ENCODE measurements at regions not wholly inside any gene's neighbourhood (a gene's known extent, or its start where the extent isn't known, plus 50 kb on each side); places are given as distances from the start of the nearest gene placed in this dataset.

DNA sequence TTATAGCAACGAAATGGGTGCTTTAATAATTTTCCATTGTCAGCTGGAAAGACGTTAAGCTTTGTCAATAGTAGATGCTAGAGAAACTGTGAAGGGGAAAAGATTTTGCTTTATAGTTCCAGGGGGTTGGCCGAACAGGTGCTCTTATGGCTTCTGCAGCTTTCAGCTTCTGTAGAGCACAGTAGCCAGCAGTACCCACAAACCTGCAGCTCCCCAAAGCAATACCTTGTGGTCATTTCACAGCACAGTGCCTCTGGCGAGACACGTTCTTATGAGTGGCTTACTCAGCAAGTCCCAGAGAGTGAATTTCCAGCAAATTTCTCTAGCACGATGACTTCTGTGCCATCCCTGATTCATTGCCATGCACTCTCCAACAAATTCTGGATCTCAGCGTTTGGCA is 416.3 kb upstream of the ATP2B1 start:
- TF ChIP-seq, protein P1, sequence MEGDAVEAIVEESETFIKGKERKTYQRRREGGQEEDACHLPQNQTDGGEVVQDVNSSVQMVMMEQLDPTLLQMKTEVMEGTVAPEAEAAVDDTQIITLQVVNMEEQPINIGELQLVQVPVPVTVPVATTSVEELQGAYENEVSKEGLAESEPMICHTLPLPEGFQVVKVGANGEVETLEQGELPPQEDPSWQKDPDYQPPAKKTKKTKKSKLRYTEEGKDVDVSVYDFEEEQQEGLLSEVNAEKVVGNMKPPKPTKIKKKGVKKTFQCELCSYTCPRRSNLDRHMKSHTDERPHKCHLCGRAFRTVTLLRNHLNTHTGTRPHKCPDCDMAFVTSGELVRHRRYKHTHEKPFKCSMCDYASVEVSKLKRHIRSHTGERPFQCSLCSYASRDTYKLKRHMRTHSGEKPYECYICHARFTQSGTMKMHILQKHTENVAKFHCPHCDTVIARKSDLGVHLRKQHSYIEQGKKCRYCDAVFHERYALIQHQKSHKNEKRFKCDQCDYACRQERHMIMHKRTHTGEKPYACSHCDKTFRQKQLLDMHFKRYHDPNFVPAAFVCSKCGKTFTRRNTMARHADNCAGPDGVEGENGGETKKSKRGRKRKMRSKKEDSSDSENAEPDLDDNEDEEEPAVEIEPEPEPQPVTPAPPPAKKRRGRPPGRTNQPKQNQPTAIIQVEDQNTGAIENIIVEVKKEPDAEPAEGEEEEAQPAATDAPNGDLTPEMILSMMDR (IDR thresholded peaks at IDR 0.05; ENCODE audit: insufficient read depth, low read depth, low read length): no peak
- H3K4me3 ChIP-seq (ENCODE audit: low read depth, low read length): no peak overlapping the region
- no peak for DNase-seq (ENCODE audit: low read depth)

DNA sequence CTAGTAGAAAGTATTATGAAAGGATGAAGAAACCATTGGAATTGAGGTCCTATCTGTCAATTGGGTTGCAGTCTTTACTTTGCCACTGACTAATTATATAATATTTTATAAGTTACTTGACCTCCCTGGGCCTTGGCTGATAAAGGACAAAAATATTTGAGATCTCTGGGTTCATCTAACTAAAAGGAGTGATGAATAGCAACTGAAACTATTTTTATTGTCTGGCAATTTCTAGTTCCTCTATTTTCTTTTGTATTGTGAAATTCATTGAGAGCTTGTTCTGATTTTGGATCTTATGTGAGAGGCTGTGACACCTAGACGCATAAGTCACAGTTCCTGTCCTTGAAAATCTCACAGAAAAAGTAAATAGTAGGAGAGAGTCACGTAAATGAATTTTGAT is 415.7 kb upstream of the ATP2B1 start:
- DNase-seq (ENCODE audit: low read depth): no peak
- H3K4me3 ChIP-seq (ENCODE audit: low read depth, low read length): no peak overlapping the region
- TF ChIP-seq, protein P1 (IDR thresholded peaks at IDR 0.05; ENCODE audit: insufficient read depth, low read depth, low read length): no peak

DNA sequence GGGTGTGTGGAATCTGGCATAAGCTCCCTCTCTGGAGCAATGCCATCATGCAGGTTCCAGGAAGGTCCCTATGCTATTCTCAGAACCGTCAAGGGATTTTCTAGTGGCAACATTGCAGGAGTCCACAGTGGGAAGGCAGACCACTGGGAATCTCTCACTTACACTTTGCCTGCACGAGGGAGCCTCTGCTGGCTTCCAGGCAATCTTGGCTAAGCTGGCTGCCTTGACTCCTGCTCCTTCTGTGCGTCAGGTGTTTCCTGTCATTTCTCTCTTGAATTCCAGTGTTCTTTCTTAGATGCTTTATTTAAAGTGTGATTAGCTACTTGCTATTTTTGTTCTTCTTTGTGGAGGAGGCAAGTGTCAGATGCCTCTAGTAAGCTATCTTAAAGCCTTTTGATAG is 414.0 kb upstream of the ATP2B1 start:
- TF ChIP-seq, protein P1 (IDR thresholded peaks at IDR 0.05; ENCODE audit: insufficient read depth, low read depth, low read length): no peak
- H3K4me3 ChIP-seq (ENCODE audit: low read depth, low read length): no peak overlapping the region
- DNase-seq (ENCODE audit: low read depth): no peak

DNA sequence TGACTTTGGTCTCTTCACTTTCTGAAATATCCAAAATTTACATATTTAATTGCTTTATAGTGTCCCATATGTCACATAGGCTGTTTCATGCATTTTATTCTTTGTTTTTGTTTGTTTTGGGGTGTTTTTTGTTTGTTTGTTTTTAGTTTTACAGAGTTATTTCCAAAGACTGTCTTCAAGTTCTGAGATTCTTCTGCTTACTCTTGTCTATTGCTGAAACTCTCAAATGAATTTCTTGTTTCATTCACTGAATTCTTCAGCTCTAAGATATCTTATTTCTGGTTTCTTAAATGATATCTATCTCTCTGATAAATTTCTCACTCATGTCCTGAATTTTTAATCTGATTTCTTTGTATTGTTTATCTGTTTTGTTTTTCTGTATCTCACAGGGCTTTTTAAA is 412.0 kb upstream of the ATP2B1 start:
- no peak for DNase-seq (ENCODE audit: low read depth)
- no peak overlapping the region for H3K4me3 ChIP-seq (ENCODE audit: low read depth, low read length)
- TF ChIP-seq, protein P1 (IDR thresholded peaks at IDR 0.05; ENCODE audit: insufficient read depth, low read depth, low read length): no peak

DNA sequence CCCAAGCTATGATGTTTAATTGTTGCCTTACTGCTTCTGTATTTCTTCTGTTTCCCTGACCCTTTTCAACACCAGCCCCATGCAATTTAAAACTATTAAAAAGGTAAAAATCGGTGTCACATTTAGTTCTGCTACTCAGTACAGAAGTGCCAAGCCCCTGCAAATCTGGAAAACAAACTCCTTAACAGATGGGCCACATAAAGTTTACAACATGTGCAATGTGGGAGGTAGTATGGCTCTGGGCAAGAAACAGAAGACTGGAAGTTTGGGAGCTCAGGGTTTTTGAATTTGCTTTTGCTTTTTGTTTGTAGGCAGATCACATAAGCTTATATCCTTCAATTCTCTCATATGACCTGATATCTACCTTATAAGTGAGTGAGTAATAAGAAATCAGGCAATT is 404.0 kb upstream of the ATP2B1 start:
- TF ChIP-seq, protein P1 (IDR thresholded peaks at IDR 0.05; ENCODE audit: insufficient read depth, low read depth, low read length): no peak
- DNase-seq (ENCODE audit: low read depth): no peak
- H3K4me3 ChIP-seq (ENCODE audit: low read depth, low read length): no peak overlapping the region

DNA sequence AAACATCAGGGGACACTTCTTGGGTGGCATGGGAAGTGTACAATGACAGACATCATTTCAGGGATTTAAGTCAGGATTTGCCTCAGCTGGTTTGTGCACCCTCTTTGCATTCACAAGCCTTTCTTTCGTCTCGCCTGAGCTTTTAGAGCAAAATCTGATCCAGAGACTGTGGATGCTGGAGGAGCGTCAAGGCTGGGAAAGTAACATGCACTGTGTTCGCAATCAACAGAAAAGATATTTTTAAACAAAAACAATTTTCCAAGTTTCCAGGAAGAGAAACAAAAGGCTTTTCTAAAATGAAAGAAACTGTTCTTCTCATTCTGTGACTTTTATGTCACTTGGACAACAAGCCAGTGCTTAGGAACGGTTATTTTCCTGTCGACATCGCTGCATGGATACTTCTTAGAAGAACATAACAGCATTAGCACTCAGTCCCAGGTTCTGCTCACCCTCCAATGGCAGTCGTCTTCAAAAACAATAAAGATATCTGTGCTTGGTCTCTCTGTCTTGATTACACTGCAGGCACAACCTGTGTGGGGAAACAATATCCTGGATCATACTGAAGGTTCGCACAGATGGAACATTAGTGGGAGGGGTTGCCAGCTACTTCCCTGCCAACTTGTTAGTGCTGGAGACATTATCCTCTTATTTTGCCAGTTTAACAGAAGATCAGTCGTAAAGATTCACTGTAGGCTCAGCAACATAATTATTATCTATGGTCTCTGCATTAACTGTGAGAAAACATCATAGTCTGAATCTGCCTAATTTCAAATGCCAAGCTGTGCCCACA is 403.3 kb upstream of the ATP2B1 start:
- DNase-seq (ENCODE audit: low read depth): peak; percentile 16
- TF ChIP-seq, protein P1 (IDR thresholded peaks at IDR 0.05; ENCODE audit: insufficient read depth, low read depth, low read length): no peak
- no peak overlapping the region for H3K4me3 ChIP-seq (ENCODE audit: low read depth, low read length)

DNA sequence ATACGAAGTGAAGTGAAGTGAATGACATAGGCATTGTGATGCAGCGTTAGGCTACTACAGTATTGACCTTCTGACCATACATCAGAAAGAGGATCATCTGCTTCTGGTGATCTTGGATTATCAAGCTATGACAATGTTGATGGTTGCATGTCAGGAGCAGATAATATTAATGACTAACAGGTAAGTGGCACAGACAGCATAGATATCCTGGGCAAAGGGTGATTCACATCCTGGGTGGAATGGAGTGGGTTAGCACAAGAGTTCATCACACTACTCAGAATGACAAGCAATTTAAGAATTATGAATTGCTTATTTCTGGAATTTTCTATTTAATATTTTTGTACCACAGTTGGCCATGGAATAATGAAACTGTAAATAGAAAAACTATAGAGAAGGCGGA is 397.9 kb upstream of the ATP2B1 start:
- TF ChIP-seq, protein P1 (IDR thresholded peaks at IDR 0.05; ENCODE audit: insufficient read depth, low read depth, low read length): no peak
- DNase-seq (ENCODE audit: low read depth): no peak

More for the DNA sequence above, 397.9 kb upstream of the ATP2B1 start:
- no peak overlapping the region for H3K4me3 ChIP-seq (ENCODE audit: low read depth, low read length)
